ENCODE measurements at regions not wholly inside any gene's neighbourhood (a gene's known extent, or its start where the extent isn't known, plus 50 kb on each side); places are given as distances from the start of the nearest gene placed in this dataset.

DNA sequence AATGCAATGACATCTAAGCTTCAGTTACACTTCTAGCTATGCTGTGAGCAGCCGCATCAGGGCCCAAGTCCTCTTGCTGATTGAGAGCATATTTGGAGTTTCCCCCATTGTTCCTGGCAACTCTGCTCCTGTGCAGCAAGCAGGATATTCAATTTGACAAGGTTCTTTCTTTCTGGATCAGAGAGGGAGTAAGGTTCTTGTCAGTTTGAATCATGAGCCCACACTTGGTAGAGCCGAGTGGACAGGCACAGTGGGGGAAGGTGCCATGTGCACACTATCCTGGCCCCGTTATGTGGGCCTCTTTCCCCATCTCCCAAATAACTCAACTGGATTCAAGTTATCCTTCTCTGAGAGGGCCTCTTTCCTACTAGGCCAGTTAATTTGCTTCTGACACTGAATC is 385.4 kb downstream of the ZIC1 start:
- no peak overlapping the region for H3K27ac ChIP-seq (ENCODE audit: low read depth, low read length)
- no peaks in the 10 kb centered on the region for H3K36me3 ChIP-seq (ENCODE audit: low read length)
- TF ChIP-seq CTCF (IDR thresholded peaks at IDR 0.05; ENCODE audit: insufficient read depth, low read length, poor library complexity, severe bottlenecking) (no peak), EZH2phosphoT487 (conservative IDR thresholded peaks at IDR 0.05; ENCODE audit: low read length) (no peak)
- no peaks in the 10 kb centered on the region for H3K79me2 ChIP-seq (ENCODE audit: insufficient read depth, low read length)
- H3K9me3 ChIP-seq (ENCODE audit: insufficient read depth, low read length) = no peaks in the 10 kb centered on the region
- no peak overlapping the region for H3K4me2 ChIP-seq (ENCODE audit: low read depth, low read length, poor library complexity, severe bottlenecking)
- H2AFZ ChIP-seq (ENCODE audit: low read depth, low read length, severe bottlenecking) = no peak overlapping the region
- no peaks in the 10 kb centered on the region for H3K27me3 ChIP-seq (ENCODE audit: low read length)
- H3K4me3 ChIP-seq (ENCODE audit: insufficient read depth, low read length, poor library complexity, severe bottlenecking) = no peak overlapping the region
- no peaks in the 10 kb centered on the region for H3K9me2 ChIP-seq (replicated peaks; ENCODE audit: insufficient read depth, low read length)
- no peaks in the 10 kb centered on the region for H3F3A ChIP-seq (ENCODE audit: insufficient read depth)
- H4K20me1 ChIP-seq (ENCODE audit: low read depth, low read length) = no peaks in the 10 kb centered on the region
- no peak overlapping the region for H3K9ac ChIP-seq (ENCODE audit: low read length)

DNA sequence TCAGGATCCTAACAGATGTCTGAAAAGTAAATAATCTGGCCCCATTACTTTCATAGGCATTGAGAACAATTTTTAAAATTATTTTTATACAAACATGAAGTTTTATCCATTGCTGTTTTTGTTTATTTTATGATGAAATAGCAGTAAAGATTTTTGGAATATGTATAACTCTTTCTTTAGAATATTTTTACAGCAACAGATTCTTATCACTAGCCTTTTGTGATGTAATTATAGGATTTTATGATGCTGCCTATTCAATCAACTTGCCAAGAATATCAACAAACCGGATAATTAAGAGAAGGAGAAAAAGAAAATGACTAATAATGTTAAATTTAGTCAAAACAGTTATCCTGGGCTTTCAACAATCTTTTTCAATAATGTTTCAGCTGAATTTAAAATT is 386.3 kb downstream of the ZIC1 start:
- Histone ChIP-seq H3F3A (ENCODE audit: insufficient read depth) (no peaks in the 10 kb centered on the region), H3K9me2 (replicated peaks; ENCODE audit: insufficient read depth, low read length) (no peaks in the 10 kb centered on the region), H3K9me3 (ENCODE audit: insufficient read depth, low read length) (no peaks in the 10 kb centered on the region), H3K27me3 (ENCODE audit: low read length) (no peaks in the 10 kb centered on the region), H3K4me3 (ENCODE audit: insufficient read depth, low read length, poor library complexity, severe bottlenecking) (no peak overlapping the region), H3K4me2 (ENCODE audit: low read depth, low read length, poor library complexity, severe bottlenecking) (no peak overlapping the region), H3K27ac (ENCODE audit: low read depth, low read length) (no peak overlapping the region), H4K20me1 (ENCODE audit: low read depth, low read length) (no peaks in the 10 kb centered on the region), H3K79me2 (ENCODE audit: insufficient read depth, low read length) (no peaks in the 10 kb centered on the region), H2AFZ (ENCODE audit: low read depth, low read length, severe bottlenecking) (no peak overlapping the region), H3K36me3 (ENCODE audit: low read length) (no peaks in the 10 kb centered on the region), H3K9ac (ENCODE audit: low read length) (no peak overlapping the region)
- no peak for TF ChIP-seq CTCF (IDR thresholded peaks at IDR 0.05; ENCODE audit: insufficient read depth, low read length, poor library complexity, severe bottlenecking)
- no peak for TF ChIP-seq EZH2phosphoT487 (conservative IDR thresholded peaks at IDR 0.05; ENCODE audit: low read length)

DNA sequence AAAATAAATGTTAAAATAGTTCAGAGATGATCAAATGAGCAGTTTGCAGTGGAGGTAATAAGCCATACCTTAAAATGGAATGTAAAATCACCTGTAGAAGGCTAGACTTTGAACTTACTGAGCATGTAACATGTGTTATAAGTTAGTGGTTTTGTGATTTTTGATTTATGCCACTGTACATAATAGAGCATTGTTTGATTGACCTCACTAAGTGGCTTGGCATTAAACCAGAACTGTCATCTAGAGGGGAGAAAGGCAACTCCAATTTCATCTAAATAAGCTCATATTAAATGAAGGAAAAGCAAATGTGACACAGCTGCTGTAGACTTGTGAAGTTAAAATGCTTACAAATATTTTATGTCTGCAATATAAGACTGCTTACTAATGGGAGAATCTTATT is 387.9 kb downstream of the ZIC1 start:
- H3K9me3 ChIP-seq (ENCODE audit: insufficient read depth, low read length) = no peaks in the 10 kb centered on the region
- no peaks in the 10 kb centered on the region for H3K9me2 ChIP-seq (replicated peaks; ENCODE audit: insufficient read depth, low read length)
- no peak overlapping the region for H3K4me2 ChIP-seq (ENCODE audit: low read depth, low read length, poor library complexity, severe bottlenecking)
- no peaks in the 10 kb centered on the region for H3K79me2 ChIP-seq (ENCODE audit: insufficient read depth, low read length)
- no peak overlapping the region for H3K4me3 ChIP-seq (ENCODE audit: insufficient read depth, low read length, poor library complexity, severe bottlenecking)
- H3K27ac ChIP-seq (ENCODE audit: low read depth, low read length) = no peak overlapping the region
- H2AFZ ChIP-seq (ENCODE audit: low read depth, low read length, severe bottlenecking) = no peak overlapping the region
- no peaks in the 10 kb centered on the region for H3F3A ChIP-seq (ENCODE audit: insufficient read depth)
- no peak for TF ChIP-seq CTCF (IDR thresholded peaks at IDR 0.05; ENCODE audit: insufficient read depth, low read length, poor library complexity, severe bottlenecking)
- no peak for TF ChIP-seq EZH2phosphoT487 (conservative IDR thresholded peaks at IDR 0.05; ENCODE audit: low read length)
- H3K27me3 ChIP-seq (ENCODE audit: low read length) = no peaks in the 10 kb centered on the region
- H4K20me1 ChIP-seq (ENCODE audit: low read depth, low read length) = no peaks in the 10 kb centered on the region
- H3K36me3 ChIP-seq (ENCODE audit: low read length) = no peaks in the 10 kb centered on the region
- no peak overlapping the region for H3K9ac ChIP-seq (ENCODE audit: low read length)

GRCh38 chr3:147799601-147800000 is 390.4 kb downstream of the ZIC1 start:
- H3K9ac ChIP-seq (ENCODE audit: low read length) = no peak overlapping the region
- no peaks in the 10 kb centered on the region for H3F3A ChIP-seq (ENCODE audit: insufficient read depth)
- H3K4me2 ChIP-seq (ENCODE audit: low read depth, low read length, poor library complexity, severe bottlenecking) = no peak overlapping the region
- no peak overlapping the region for H2AFZ ChIP-seq (ENCODE audit: low read depth, low read length, severe bottlenecking)
- no peaks in the 10 kb centered on the region for H3K27me3 ChIP-seq (ENCODE audit: low read length)
- H3K9me3 ChIP-seq (ENCODE audit: insufficient read depth, low read length) = no peaks in the 10 kb centered on the region
- no peaks in the 10 kb centered on the region for H3K79me2 ChIP-seq (ENCODE audit: insufficient read depth, low read length)
- H3K27ac ChIP-seq (ENCODE audit: low read depth, low read length) = no peak overlapping the region
- H4K20me1 ChIP-seq (ENCODE audit: low read depth, low read length) = no peaks in the 10 kb centered on the region
- no peak overlapping the region for H3K4me3 ChIP-seq (ENCODE audit: insufficient read depth, low read length, poor library complexity, severe bottlenecking)
- H3K9me2 ChIP-seq (replicated peaks; ENCODE audit: insufficient read depth, low read length) = no peaks in the 10 kb centered on the region
- TF ChIP-seq EZH2phosphoT487 (conservative IDR thresholded peaks at IDR 0.05; ENCODE audit: low read length) (no peak), CTCF (IDR thresholded peaks at IDR 0.05; ENCODE audit: insufficient read depth, low read length, poor library complexity, severe bottlenecking) (no peak)
- no peaks in the 10 kb centered on the region for H3K36me3 ChIP-seq (ENCODE audit: low read length)
